Small intestine (tissue), 7 donors: ENCODE measurements at regions not wholly inside any gene's neighbourhood (a gene's known extent, or its start where the extent isn't known, plus 50 kb on each side); places are given as distances from the start of the nearest gene placed in this dataset.
"Not testable (repeated sequence)": the region's sequence is repeated elsewhere in the genome, so short reads cannot be mapped to it uniquely, and the experiment has no call there.

ENCODE experiments used
- DNase-seq, 2 donors: peaks; one replicate each; pipeline versions ENCODE4 v3.0.0 to v3.0.0-alpha.2; 2013
- FAIRE-seq: peaks from 2 replicates; lab custom pipeline; 2012; peaks lifted over from hg19 to GRCh38; lab: Jason Lieb, UNC
- H3K27ac ChIP-seq, 3 donors: one replicate each; pipeline ENCODE4 v1.5.1; 2013; ENCODE audit warnings: low read length in 2 of 3, mild to moderate bottlenecking in 2 of 3, control low read depth in 1 of 3, inconsistent platforms in 1 of 3, low read depth in 1 of 3, moderate library complexity in 1 of 3
- H3K27me3 ChIP-seq, 3 donors: one replicate each; pipeline ENCODE4 v1.6.1; 2013; ENCODE audit warnings: low read length in 3 of 3, inconsistent platforms in 1 of 3; ENCODE audit not compliant: control insufficient read depth in 3 of 3, insufficient read depth in 3 of 3
- H3K36me3 ChIP-seq, 3 donors: one replicate each; pipeline ENCODE4 v1.6.1; 2013; ENCODE audit warnings: low read length in 3 of 3, inconsistent platforms in 1 of 3, low read depth in 1 of 3, mild to moderate bottlenecking in 1 of 3, moderate library complexity in 1 of 3; ENCODE audit not compliant: control insufficient read depth in 3 of 3, insufficient read depth in 2 of 3
- H3K4me1 ChIP-seq, 3 donors: one replicate each; pipeline ENCODE4 v1.6.1; 2013; ENCODE audit warnings: low read length in 2 of 3, inconsistent platforms in 1 of 3, low read depth in 1 of 3, mild to moderate bottlenecking in 1 of 3, moderate library complexity in 1 of 3; ENCODE audit not compliant: control insufficient read depth in 3 of 3, insufficient read depth in 2 of 3
- H3K4me3 ChIP-seq, 3 donors: one replicate each; pipeline ENCODE4 v1.5.1; 2013; ENCODE audit warnings: low read length in 3 of 3, control low read depth in 1 of 3, inconsistent platforms in 1 of 3, low read depth in 1 of 3, mild to moderate bottlenecking in 1 of 3, moderate library complexity in 1 of 3
- H3K9me3 ChIP-seq, 2 donors: one replicate each; pipeline ENCODE4 v1.6.1; 2013; ENCODE audit warnings: low read depth in 1 of 2, low read length in 1 of 2; ENCODE audit not compliant: control insufficient read depth in 2 of 2, insufficient read depth in 1 of 2
- WGBS, 3 donors: extraction: QIAGEN DNeasy Blood & Tissue Kit; methylation state at CpG; one replicate each; pipeline ENCODE4 v1.1.7; 2013; 5-methylcytosine and 5-hydroxymethylcytosine counted together
- donor health status: healthy with polysubstance abuse.
- donor health status: control.
- donor health status: control.
- donor health status: Bipolar disorder and iron deficiency.
- donor health status: healthy.

DNA sequence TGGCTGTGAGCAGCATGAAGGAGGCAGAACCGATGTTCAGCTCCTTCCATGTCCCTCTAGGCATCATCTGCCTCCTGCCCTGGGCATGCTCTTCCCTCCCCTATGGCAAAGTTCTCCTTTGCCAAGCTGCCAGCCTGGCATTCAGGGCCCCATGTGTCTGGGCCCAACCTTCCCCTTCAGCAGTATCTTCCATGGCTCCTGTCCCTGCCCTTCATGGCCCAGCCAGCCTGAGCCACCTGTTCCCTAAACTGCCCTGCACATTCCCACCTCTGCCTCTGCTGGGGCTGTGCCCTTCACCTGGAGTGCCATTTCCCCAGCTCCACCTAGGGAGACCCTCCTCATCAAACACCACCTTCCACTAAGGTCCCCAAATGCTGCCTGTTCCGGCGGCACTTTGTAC, 74.0 kb upstream of the TCL1A start:
- Histone ChIP-seq H3K4me1 (no peaks in the 10 kb centered on the region), H3K9me3 (no peaks in the 10 kb centered on the region), H3K27ac (no peak overlapping the region), H3K36me3 (no peaks in the 10 kb centered on the region), H3K4me3 (no peak overlapping the region), H3K27me3 (no peaks in the 10 kb centered on the region)
- no peak for DNase-seq
- 73 to 84% (median 81%) methylated on average over 3 of the region's 3 CpGs for WGBS, 3 donors
- FAIRE-seq, result no peak

DNA sequence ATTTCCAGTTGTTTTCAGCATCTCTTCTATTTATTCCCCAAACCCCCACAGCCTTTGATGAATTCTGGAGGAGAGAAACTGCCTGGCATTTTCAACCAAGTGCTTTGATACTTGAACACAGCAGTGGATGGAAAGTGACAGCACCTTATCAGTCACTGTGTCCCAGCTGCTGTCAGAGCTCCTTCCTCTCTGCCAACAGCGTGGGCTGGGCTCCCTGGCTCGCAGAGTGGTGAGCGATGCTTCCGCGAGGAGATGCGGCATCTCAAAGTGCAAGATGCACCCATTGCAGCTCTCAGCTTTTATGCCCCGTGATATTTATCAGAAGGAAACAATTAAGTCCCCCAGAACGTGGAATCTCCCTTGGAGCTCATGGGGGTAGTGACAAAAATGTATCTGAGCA, 72.6 kb upstream of the TCL1A start:
- no peaks in the 10 kb centered on the region for H3K4me1 ChIP-seq
- H3K27me3 ChIP-seq, result no peaks in the 10 kb centered on the region
- no peaks in the 10 kb centered on the region for H3K36me3 ChIP-seq
- whole genome bisulfite sequencing, 3 donors, result 61 to 70% (median 63%) methylated on average over 8 of the region's 8 CpGs
- FAIRE-seq (no peak), DNase-seq (no peak)
- no peak overlapping the region for H3K27ac ChIP-seq
- H3K9me3 ChIP-seq, result no peaks in the 10 kb centered on the region
- no peak overlapping the region for H3K4me3 ChIP-seq

DNA sequence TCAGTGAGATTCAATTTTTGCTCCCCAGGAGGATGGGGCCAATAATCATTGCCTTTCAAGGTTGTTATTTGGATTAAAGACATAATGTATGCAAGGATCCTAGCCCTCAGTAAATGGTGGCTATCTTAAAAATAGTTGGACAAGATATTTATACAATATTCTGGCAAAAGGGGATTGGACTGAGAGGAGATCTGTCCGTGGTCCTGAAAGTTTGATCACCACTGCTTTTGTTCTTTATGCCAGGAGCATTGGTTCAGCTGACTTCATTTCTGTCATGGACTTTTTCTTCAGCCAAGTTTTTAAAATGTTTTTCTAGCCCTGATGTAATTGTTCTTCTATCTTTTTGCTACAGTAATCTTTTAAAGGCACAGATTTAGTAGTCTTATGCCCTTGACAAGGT, 70.2 kb upstream of the TCL1A start:
- no peaks in the 10 kb centered on the region for H3K27me3 ChIP-seq
- WGBS, 3 donors, result 0 to 5% (median 2%) methylated on average over 1 of the region's 1 CpG
- no peak overlapping the region for H3K4me3 ChIP-seq
- no peaks in the 10 kb centered on the region for H3K9me3 ChIP-seq
- FAIRE-seq, result no peak
- no peaks in the 10 kb centered on the region for H3K36me3 ChIP-seq
- DNase-seq, result peak in 1 of 2 donors; percentile 40
- H3K27ac ChIP-seq, result no peak overlapping the region
- H3K4me1 ChIP-seq, result no peaks in the 10 kb centered on the region

DNA sequence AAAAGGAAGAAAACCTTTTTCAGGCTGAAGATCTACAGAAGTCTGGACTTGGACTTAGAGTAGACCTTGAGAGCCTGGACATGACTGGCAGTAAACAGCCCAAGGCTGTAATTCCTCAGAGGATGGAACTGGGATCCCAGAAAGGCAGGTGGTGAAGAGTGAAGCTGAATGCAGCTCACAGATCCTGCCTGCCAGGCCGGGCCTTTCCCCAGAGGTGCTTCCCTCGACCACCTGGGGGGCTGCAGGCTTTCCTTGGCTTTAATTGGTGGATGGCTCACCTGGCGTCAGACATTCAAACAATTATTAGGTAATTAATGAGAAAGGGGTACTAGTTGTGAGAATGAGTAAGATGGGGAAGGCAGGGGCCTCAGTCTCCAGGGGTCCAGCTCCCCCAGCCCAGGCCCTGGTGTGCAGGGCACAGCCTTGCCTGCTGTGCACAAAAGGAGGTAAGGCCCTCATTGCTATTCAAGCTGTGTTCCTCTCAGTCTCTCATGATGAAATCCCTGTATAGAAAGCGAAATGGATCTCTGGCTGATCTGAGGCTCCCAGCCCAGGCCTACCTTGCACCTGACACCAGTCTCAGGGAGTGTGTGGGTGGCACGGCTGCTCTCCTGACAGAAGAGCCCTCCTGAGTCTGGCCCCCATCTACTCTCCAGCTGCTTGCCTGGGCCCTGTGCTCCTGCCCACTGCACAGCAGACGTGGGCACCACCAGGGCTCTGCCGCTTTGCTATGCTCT, 63.0 kb upstream of the TCL1A start:
- no peaks in the 10 kb centered on the region for H3K27me3 ChIP-seq
- 50 to 58% (median 54%) methylated on average over 7 of the region's 7 CpGs for WGBS, 3 donors
- no peaks in the 10 kb centered on the region for H3K4me1 ChIP-seq
- no peak for DNase-seq
- no peak overlapping the region for H3K4me3 ChIP-seq
- no peaks in the 10 kb centered on the region for H3K9me3 ChIP-seq
- no peak overlapping the region for H3K27ac ChIP-seq
- no peaks in the 10 kb centered on the region for H3K36me3 ChIP-seq
- FAIRE-seq, result no peak

DNA sequence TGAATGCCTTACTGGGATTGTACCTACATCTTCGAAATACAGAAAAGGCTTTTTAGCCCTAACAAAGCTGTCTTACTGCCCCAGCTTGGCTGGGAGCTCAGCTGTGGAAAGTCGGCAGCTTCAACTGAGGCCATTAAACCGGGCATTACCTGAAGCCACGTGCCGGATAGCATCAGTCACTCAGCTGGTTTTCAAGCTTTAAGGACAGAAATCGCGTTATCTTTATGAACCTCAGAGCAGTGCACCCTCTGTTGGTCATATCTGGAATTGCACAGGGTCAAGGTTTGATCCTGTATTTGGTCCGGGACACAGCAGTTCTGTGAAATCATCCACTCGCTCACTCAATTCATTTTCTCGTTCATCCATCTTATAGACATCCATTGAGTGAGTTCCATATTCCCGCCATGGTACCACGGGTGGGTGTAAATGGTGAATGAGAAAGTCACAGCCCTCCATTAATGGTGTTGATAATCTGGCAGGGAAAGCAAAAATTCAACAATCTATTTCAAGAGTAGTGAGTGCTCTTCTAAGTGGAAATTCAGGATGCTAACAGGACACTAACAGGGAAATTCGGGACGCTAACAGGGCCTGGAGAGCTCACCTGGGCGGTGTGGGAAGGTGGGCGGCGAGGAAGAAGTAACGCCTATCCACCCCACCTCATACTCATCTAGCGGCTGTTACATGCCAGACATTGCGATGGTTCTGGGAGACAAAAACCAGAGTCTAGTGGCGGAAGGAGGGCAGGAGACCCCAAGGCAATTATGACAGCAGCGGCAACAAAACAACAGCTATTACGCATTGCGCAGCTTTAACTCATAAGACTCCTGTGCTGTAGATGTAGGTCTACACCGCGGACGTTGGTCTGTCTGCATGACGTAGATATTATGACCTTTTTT, 60.6 kb upstream of the TCL1A start:
- peak; percentile 45 to 49 for DNase-seq
- H3K4me1 ChIP-seq, result no peaks in the 10 kb centered on the region
- no peaks in the 10 kb centered on the region for H3K36me3 ChIP-seq
- 58% methylated on average over 28 of the region's 28 CpGs for WGBS, 3 donors
- H3K4me3 ChIP-seq, result no peak overlapping the region
- FAIRE-seq, result no peak
- no peak overlapping the region for H3K27ac ChIP-seq
- no peaks in the 10 kb centered on the region for H3K27me3 ChIP-seq
- H3K9me3 ChIP-seq, result no peaks in the 10 kb centered on the region

DNA sequence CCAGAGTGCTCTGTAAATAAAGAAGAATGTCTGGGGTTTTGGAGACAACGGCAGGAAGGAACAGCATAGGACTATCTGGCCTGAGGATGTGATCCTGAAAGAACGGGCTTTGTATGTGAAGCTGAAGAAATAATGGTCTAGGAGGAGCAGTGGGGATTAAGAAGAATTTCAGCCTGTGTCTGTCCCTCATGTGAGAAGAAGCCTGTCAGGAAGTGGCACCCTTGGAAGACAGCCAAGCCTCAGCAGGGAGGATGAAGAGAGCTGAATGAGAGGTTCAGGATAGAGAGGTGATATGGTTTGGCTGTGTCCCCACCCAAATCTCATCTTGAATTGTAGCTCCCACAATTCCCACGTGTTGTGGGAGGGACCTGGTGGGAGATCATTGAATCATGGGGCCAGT, 56.9 kb upstream of the TCL1A start:
- Histone ChIP-seq H3K9me3 (no peaks in the 10 kb centered on the region), H3K27ac (no peak overlapping the region), H3K27me3 (no peaks in the 10 kb centered on the region), H3K4me3 (no peak overlapping the region), H3K4me1 (no peaks in the 10 kb centered on the region), H3K36me3 (no peaks in the 10 kb centered on the region)
- no peak for FAIRE-seq
- no peak for DNase-seq
- WGBS, 3 donors, result 44 to 52% (median 47%) methylated on average over 3 of the region's 3 CpGs

DNA sequence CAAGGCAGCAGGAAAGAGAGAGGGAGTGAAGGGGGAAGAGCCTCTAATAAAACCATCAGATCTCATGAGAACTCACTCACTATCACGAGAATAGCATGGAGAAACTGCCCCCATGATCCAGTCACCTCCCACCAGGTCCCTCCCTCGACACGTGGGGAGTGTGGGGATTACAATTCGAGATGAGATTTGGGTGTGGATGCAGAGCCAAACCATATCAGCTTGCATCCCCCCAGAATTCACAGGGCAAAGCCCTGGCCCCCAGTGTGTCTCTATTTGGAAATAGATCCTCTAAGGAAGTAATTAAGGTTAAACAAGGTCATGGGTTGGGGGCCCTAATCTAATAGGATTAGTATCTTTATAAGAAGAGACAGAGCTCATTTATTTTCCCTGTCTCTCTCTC, 56.1 kb upstream of the TCL1A start:
- no peak overlapping the region for H3K4me3 ChIP-seq
- H3K27ac ChIP-seq, result no peak overlapping the region
- FAIRE-seq, result no peak
- H3K9me3 ChIP-seq, result no peaks in the 10 kb centered on the region
- no peak for DNase-seq
- WGBS, 3 donors, result 27 to 49% (median 37%) methylated on average over 4 of the region's 4 CpGs
- no peaks in the 10 kb centered on the region for H3K4me1 ChIP-seq
- H3K36me3 ChIP-seq, result no peaks in the 10 kb centered on the region
- no peaks in the 10 kb centered on the region for H3K27me3 ChIP-seq

DNA sequence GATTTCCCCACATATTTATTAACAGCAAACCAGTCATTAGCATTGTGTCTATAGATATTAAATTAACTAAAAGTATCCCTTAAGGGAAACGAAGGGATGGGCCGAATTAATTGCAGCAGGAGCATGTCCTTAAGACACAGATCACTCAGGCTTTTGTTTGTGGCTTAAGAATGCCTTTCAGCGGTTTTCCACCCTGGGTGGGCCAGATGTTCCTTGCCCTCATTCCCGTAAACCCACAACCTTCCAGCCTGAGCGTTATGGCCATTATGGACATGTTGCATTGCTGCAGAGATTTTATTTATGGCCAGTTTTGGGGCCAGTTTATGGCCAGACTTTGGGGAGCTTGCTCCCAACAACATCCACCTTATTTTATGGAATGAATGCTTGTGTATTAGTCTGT, 55.5 kb upstream of the TCL1A start:
- DNase-seq, H3K27me3 ChIP-seq, H3K4me1 ChIP-seq, H3K9me3 ChIP-seq, FAIRE-seq, H3K27ac ChIP-seq, H3K36me3 ChIP-seq, H3K4me3 ChIP-seq: not testable (repeated sequence)
- WGBS, 3 donors, result 47 to 61% (median 58%) methylated on average over 5 of the region's 5 CpGs
